ENCODE measurements at regions not wholly inside any gene's neighbourhood (a gene's known extent, or its start where the extent isn't known, plus 50 kb on each side); places are given as distances from the start of the nearest gene placed in this dataset.

- H3K4me3 ChIP-seq (ENCODE audit: low read length), result no peak overlapping the region
- DNase-seq (ENCODE audit: low read depth, low spot score), result no peak
Measured at GRCh38 chr10:128916383-128916782, 550.7 kb upstream of the MGMT start.

- no peak overlapping the region for H3K4me3 ChIP-seq (ENCODE audit: low read length)
- peak; percentile 76 for DNase-seq (ENCODE audit: low read depth, low spot score)
Measured at GRCh38 chr10:128921389-128922022, 545.5 kb upstream of the MGMT start.

GRCh38 chr10:128922172-128922571 lies 544.9 kb upstream of the MGMT start:
- DNase-seq (ENCODE audit: low read depth, low spot score), result no peak
- no peak overlapping the region for H3K4me3 ChIP-seq (ENCODE audit: low read length)

- H3K4me3 ChIP-seq (ENCODE audit: low read length), result no peak overlapping the region
- DNase-seq (ENCODE audit: low read depth, low spot score), result no peak
Measured at GRCh38 chr10:128922619-128923196, 544.3 kb upstream of the MGMT start.

- no peak for DNase-seq (ENCODE audit: low read depth, low spot score)
- H3K4me3 ChIP-seq (ENCODE audit: low read length), result no peak overlapping the region
Measured at GRCh38 chr10:128924918-128925317, 542.1 kb upstream of the MGMT start.

- no peak overlapping the region for H3K4me3 ChIP-seq (ENCODE audit: low read length)
- no peak for DNase-seq (ENCODE audit: low read depth, low spot score)
Measured at GRCh38 chr10:128926711-128927110, 540.3 kb upstream of the MGMT start.

- no peak overlapping the region for H3K4me3 ChIP-seq (ENCODE audit: low read length)
- DNase-seq (ENCODE audit: low read depth, low spot score), result no peak
Measured at GRCh38 chr10:128927497-128928161, 539.4 kb upstream of the MGMT start.

GRCh38 chr10:128928231-128928836 lies 538.7 kb upstream of the MGMT start:
- DNase-seq (ENCODE audit: low read depth, low spot score), result no peak

GRCh38 chr10:128929131-128929530 lies 537.9 kb upstream of the MGMT start:
- DNase-seq (ENCODE audit: low read depth, low spot score), result no peak
- H3K4me3 ChIP-seq (ENCODE audit: low read length), result no peak overlapping the region

More at GRCh38 chr10:128928231-128928836, 538.7 kb upstream of the MGMT start:
- H3K4me3 ChIP-seq (ENCODE audit: low read length), result no peak overlapping the region

- no peak overlapping the region for H3K4me3 ChIP-seq (ENCODE audit: low read length)
- no peak for DNase-seq (ENCODE audit: low read depth, low spot score)
Measured at GRCh38 chr10:128929767-128930166, 537.3 kb upstream of the MGMT start.

GRCh38 chr10:128930515-128930914 lies 536.5 kb upstream of the MGMT start:
- H3K4me3 ChIP-seq (ENCODE audit: low read length), result no peak overlapping the region
- DNase-seq (ENCODE audit: low read depth, low spot score), result no peak

GRCh38 chr10:128932071-128932820 lies 534.8 kb upstream of the MGMT start:
- no peak overlapping the region for H3K4me3 ChIP-seq (ENCODE audit: low read length)
- DNase-seq (ENCODE audit: low read depth, low spot score), result no peak

GRCh38 chr10:128934492-128934891 lies 532.5 kb upstream of the MGMT start:
- H3K4me3 ChIP-seq (ENCODE audit: low read length), result peak overlapping the region; percentile 27; the same call in 1 of the 2 replicates
- DNase-seq (ENCODE audit: low read depth, low spot score), result peak; percentile 88

- DNase-seq (ENCODE audit: low read depth, low spot score), result no peak
- H3K4me3 ChIP-seq (ENCODE audit: low read length), result no peak overlapping the region
Measured at GRCh38 chr10:128936392-128936791, 530.6 kb upstream of the MGMT start.

- H3K4me3 ChIP-seq (ENCODE audit: low read length), result no peak overlapping the region
- DNase-seq (ENCODE audit: low read depth, low spot score), result no peak
Measured at GRCh38 chr10:128938558-128938957, 528.5 kb upstream of the MGMT start.

GRCh38 chr10:128940081-128940480 lies 527.0 kb upstream of the MGMT start:
- DNase-seq (ENCODE audit: low read depth, low spot score), result no peak
- no peak overlapping the region for H3K4me3 ChIP-seq (ENCODE audit: low read length)

GRCh38 chr10:128943111-128943510 lies 523.9 kb upstream of the MGMT start:
- H3K4me3 ChIP-seq (ENCODE audit: low read length), result no peak overlapping the region
- no peak for DNase-seq (ENCODE audit: low read depth, low spot score)

GRCh38 chr10:128945398-128945797 lies 521.6 kb upstream of the MGMT start:
- no peak for DNase-seq (ENCODE audit: low read depth, low spot score)
- H3K4me3 ChIP-seq (ENCODE audit: low read length), result no peak overlapping the region

GRCh38 chr10:128950159-128950915 lies 516.7 kb upstream of the MGMT start:
- no peak overlapping the region for H3K4me3 ChIP-seq (ENCODE audit: low read length)

More at GRCh38 chr10:128950159-128950915, 516.7 kb upstream of the MGMT start:
- DNase-seq (ENCODE audit: low read depth, low spot score), result no peak

Measured in Jurkat, Clone E6-1 (cell line).